Testis (tissue), 2 donors: ENCODE measurements at regions not wholly inside any gene's neighbourhood (a gene's known extent, or its start where the extent isn't known, plus 50 kb on each side); places are given as distances from the start of the nearest gene placed in this dataset.
A peak's percentile ranks its signal among the peaks of the same experiment; 100 is the strongest.

Source experiments
- DNase-seq: peaks from one replicate; pipeline ENCODE4 v3.0.0-alpha.2; 2019
- H3K27ac ChIP-seq, 2 donors: fragments of 200-600 bp; sonication (generic); one replicate each; pipeline ENCODE4 v1.5.1; 2019
- H3K27me3 ChIP-seq: fragments of 200-600 bp; sonication (generic); one replicate; pipeline ENCODE4 v1.5.1; 2019
- H3K36me3 ChIP-seq: fragments of 200-600 bp; sonication (generic); one replicate; pipeline ENCODE4 v1.5.1; 2017; ENCODE audit warnings: low read depth; ENCODE audit errors: missing control alignments
- H3K4me1 ChIP-seq: fragments of 200-600 bp; sonication (generic); one replicate; pipeline ENCODE4 v1.5.1; 2019
- H3K4me3 ChIP-seq, 2 donors: fragments of 200-600 bp; sonication (generic); one replicate each; pipeline ENCODE4 v1.5.1; 2017 to 2019
- H3K9me3 ChIP-seq: fragments of 200-600 bp; sonication (generic); one replicate; pipeline ENCODE4 v1.5.1; 2017
- POLR2A ChIP-seq: fragments of 450-650 bp; IDR thresholded peaks from one replicate; pipeline ENCODE4 v1.6.1; 2017; ENCODE audit warnings: antibody characterized with exemption, mild to moderate bottlenecking, moderate library complexity
- WGBS, 2 donors: methylation state at CpG; one replicate each; pipeline ENCODE4 v1.1.5; 2018; 5-methylcytosine and 5-hydroxymethylcytosine counted together
- intact Hi-C: fragments of 100-400 bp; cut with DNase I; formaldehyde crosslinking; loops from one replicate; pipeline ENCODE4 v1.15.1; 2023; ENCODE audit warnings: low total_unique reads
- TF ChIP-seq, protein P1 (sequence below), 3 experiments: fragments of 450-650 bp in 2 of 3; fragments of 200-600 bp in 1 of 3; sonication (generic) in 1 of 3; IDR thresholded peaks; one replicate each; pipeline ENCODE4 v1.5.1; 2016 to 2019; ENCODE audit warnings: antibody characterized with exemption in 3 of 3, mild to moderate bottlenecking in 2 of 3, moderate library complexity in 1 of 3

- Histone ChIP-seq H3K27me3 (no peaks in the 10 kb centered on the region), H3K27ac (no peak overlapping the region), H3K9me3 (no peaks in the 10 kb centered on the region), H3K36me3 (no peaks in the 10 kb centered on the region), H3K4me3 (no peak overlapping the region), H3K4me1 (peaks cover 24% of the 10 kb centered on the region)
- intact Hi-C loops = loop anchor here (5.0 kb wide), 2 partner anchors 44 to 201 kb away; no protein-coding TSS in a partner anchor
- 76 to 83% methylated on average over 14 of the region's 14 CpGs for WGBS, 2 donors
- TF ChIP-seq, protein P1, sequence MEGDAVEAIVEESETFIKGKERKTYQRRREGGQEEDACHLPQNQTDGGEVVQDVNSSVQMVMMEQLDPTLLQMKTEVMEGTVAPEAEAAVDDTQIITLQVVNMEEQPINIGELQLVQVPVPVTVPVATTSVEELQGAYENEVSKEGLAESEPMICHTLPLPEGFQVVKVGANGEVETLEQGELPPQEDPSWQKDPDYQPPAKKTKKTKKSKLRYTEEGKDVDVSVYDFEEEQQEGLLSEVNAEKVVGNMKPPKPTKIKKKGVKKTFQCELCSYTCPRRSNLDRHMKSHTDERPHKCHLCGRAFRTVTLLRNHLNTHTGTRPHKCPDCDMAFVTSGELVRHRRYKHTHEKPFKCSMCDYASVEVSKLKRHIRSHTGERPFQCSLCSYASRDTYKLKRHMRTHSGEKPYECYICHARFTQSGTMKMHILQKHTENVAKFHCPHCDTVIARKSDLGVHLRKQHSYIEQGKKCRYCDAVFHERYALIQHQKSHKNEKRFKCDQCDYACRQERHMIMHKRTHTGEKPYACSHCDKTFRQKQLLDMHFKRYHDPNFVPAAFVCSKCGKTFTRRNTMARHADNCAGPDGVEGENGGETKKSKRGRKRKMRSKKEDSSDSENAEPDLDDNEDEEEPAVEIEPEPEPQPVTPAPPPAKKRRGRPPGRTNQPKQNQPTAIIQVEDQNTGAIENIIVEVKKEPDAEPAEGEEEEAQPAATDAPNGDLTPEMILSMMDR (IDR thresholded peaks at IDR 0.05) = no peak
- no peak for TF ChIP-seq POLR2A
- no peak for DNase-seq
Observed at GRCh38 chr2:43020990-43021669, 205.3 kb downstream of the ZFP36L2 start.

- peaks cover 24% of the 10 kb centered on the region for H3K4me1 ChIP-seq
Observed at GRCh38 chr2:43020296-43020695, 206.1 kb downstream of the ZFP36L2 start.

GRCh38 chr2:43019536-43020183, 206.7 kb downstream of the ZFP36L2 start:
- Histone ChIP-seq H3K27ac (peak overlapping the region in 1 of 2 donors; percentile 85), H3K9me3 (no peaks in the 10 kb centered on the region), H3K36me3 (no peaks in the 10 kb centered on the region), H3K4me3 (no peak overlapping the region), H3K27me3 (no peaks in the 10 kb centered on the region), H3K4me1 (peaks cover 21% of the 10 kb centered on the region)
- intact Hi-C loops = loop anchor here (5.0 kb wide), 2 partner anchors 42 to 203 kb away; no protein-coding TSS in a partner anchor
- TF ChIP-seq, protein P1 (IDR thresholded peaks at IDR 0.05) = no peak
- TF ChIP-seq POLR2A = no peak
- 88 to 94% methylated on average over 7 of the region's 7 CpGs for WGBS, 2 donors
- no peak for DNase-seq

More at GRCh38 chr2:43020296-43020695, 206.1 kb downstream of the ZFP36L2 start:
- TF ChIP-seq POLR2A = no peak
- TF ChIP-seq, protein P1 (IDR thresholded peaks at IDR 0.05) = no peak
- WGBS, 2 donors = 90 to 100% methylated on average over 1 of the region's 1 CpG
- H3K27me3 ChIP-seq = no peaks in the 10 kb centered on the region
- H3K4me3 ChIP-seq = no peak overlapping the region
- intact Hi-C loops = loop anchor here (5.0 kb wide), 2 partner anchors 43 to 202 kb away; no protein-coding TSS in a partner anchor
- H3K27ac ChIP-seq = no peak overlapping the region
- DNase-seq = no peak
- no peaks in the 10 kb centered on the region for H3K36me3 ChIP-seq
- H3K9me3 ChIP-seq = no peaks in the 10 kb centered on the region

- Histone ChIP-seq H3K27me3 (no peaks in the 10 kb centered on the region), H3K36me3 (no peaks in the 10 kb centered on the region), H3K4me3 (no peak overlapping the region), H3K27ac (peak overlapping the region in 1 of 2 donors; percentile 85), H3K4me1 (peaks cover 16% of the 10 kb centered on the region), H3K9me3 (no peaks in the 10 kb centered on the region)
- intact Hi-C loops = no loop called here
- no peak for TF ChIP-seq POLR2A
- TF ChIP-seq, protein P1 (IDR thresholded peaks at IDR 0.05) = no peak
- WGBS, 2 donors = 69 to 72% methylated on average over 5 of the region's 5 CpGs
- DNase-seq = no peak
Observed at GRCh38 chr2:43019025-43019367, 207.4 kb downstream of the ZFP36L2 start.
